NB4 (cell line): ENCODE measurements at regions not wholly inside any gene's neighbourhood (a gene's known extent, or its start where the extent isn't known, plus 50 kb on each side); places are given as distances from the start of the nearest gene placed in this dataset.

ENCODE experiments used
- CTCF ChIP-seq: IDR thresholded peaks from one replicate; pipeline ENCODE4 v1.5.1; 2012; ENCODE audit warnings: low read depth, low read length
- POLR2A ChIP-seq: IDR thresholded peaks from 2 replicates; pipeline ENCODE4 v1.6.1; 2011; ENCODE audit warnings: mild to moderate bottlenecking; ENCODE audit not compliant: insufficient read length; ENCODE audit errors: extremely low read depth

DNA sequence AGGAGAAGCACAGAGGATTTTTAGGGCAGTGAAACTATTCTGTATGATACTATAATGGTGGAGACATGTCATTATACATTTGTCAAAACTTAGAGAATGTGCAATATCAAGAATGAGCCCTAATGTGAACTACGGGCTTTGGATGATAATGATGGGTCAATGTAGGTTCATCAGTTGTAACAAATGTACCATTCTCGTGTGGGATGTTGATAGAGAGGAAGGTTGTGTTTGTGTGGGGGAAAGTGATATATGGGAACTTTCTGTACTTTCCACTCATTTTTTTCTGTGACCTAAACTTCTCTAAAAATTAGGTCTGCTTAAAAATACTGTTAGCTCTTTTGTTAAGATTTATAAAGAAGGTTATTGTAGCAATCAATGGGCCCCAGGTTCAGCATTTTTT, 138.9 kb downstream of the SPATA31D1 start:
- TF ChIP-seq CTCF (no peak), POLR2A (no peak)
